ENCODE measurements at regions not wholly inside any gene's neighbourhood (a gene's known extent, or its start where the extent isn't known, plus 50 kb on each side); places are given as distances from the start of the nearest gene placed in this dataset.

GRCh38 chr9:99749641-99750040 lies 72.0 kb upstream of the NR4A3 start:
- Histone ChIP-seq H3K18ac (ENCODE audit: extremely low read depth, low read length) (no peak overlapping the region), H4K8ac (ENCODE audit: extremely low read depth, insufficient read depth, low read length) (no peak overlapping the region), H3K4me2 (ENCODE audit: insufficient read depth in 1 of 2, low read depth in 2 of 2, low read length in 2 of 2) (no peak overlapping the region), H4K20me1 (replicated peaks in 1 of 2; ENCODE audit: control insufficient read depth in 1 of 2, insufficient read depth in 2 of 2, low read length in 2 of 2) (no peaks in the 10 kb centered on the region), H3K56ac (replicated peaks; ENCODE audit: insufficient read length, low read depth, low read length) (no peak overlapping the region), H2BK15ac (ENCODE audit: low read length) (no peak overlapping the region), H3K79me1 (ENCODE audit: low read depth, low read length) (no peaks in the 10 kb centered on the region), H3K9ac (replicated peaks in 1 of 4; ENCODE audit: extremely low read depth in 1 of 4, low read depth in 3 of 4, low read length in 3 of 4) (no peak overlapping the region), H4K5ac (ENCODE audit: insufficient read length, low read depth, low read length) (no peak overlapping the region), H2AFZ (ENCODE audit: low read length) (no peak overlapping the region), H3K23me2 (ENCODE audit: low read depth, low read length) (no peaks in the 10 kb centered on the region), H3K79me2 (ENCODE audit: control insufficient read depth in 1 of 2, insufficient read depth in 2 of 2, low read length in 2 of 2) (no peaks in the 10 kb centered on the region), H3K36me3 (ENCODE audit: control insufficient read depth in 2 of 4, insufficient read depth in 4 of 4, low read length in 3 of 4) (no peaks in the 10 kb centered on the region), H3K27ac (ENCODE audit: low read depth, low read length) (no peak overlapping the region), H2BK12ac (ENCODE audit: low read depth, low read length) (no peak overlapping the region), H3K14ac (ENCODE audit: insufficient read length) (no peak overlapping the region), H2AK5ac (ENCODE audit: low read depth, low read length) (no peak overlapping the region), H3K9me3 (ENCODE audit: insufficient read depth in 2 of 2, low read depth in 1 of 2, low read length in 1 of 2) (no peaks in the 10 kb centered on the region), H3K27me3 (replicated peaks in 1 of 4; ENCODE audit: control insufficient read depth in 3 of 4, extremely low read depth in 1 of 4, insufficient read depth in 3 of 4, low read length in 3 of 4) (no peaks in the 10 kb centered on the region), H2BK20ac (ENCODE audit: low read length) (no peak overlapping the region), H3K23ac (ENCODE audit: insufficient read length) (no peak overlapping the region), H3K4ac (replicated peaks; ENCODE audit: insufficient read length, low read depth, low read length) (no peak overlapping the region), H2BK5ac (ENCODE audit: low read depth, low read length) (no peak overlapping the region), H2BK120ac (replicated peaks; ENCODE audit: low read depth, low read length) (no peak overlapping the region), H3K4me1 (replicated peaks in 1 of 4; ENCODE audit: control insufficient read depth in 3 of 4, insufficient read depth in 4 of 4, low read length in 3 of 4) (peaks cover 0 to 4% (median 0%) of the 10 kb centered on the region in 4 experiments; a peak in 2 of 7 replicates), H3K4me3 (ENCODE audit: extremely low read depth in 1 of 4, insufficient read depth in 2 of 4, low read depth in 3 of 4, low read length in 4 of 4) (no peak overlapping the region), H4K91ac (replicated peaks; ENCODE audit: insufficient read length, low read length) (no peak overlapping the region)
- WGBS, 2 experiments (ENCODE audit: extremely low coverage in 1 of 2, insufficient coverage in 1 of 2, insufficient read length in 1 of 2, insufficient replicate concordance in 2 of 2, low coverage in 1 of 2, low lambda C conversion rate in 2 of 2, missing lambda C conversion rate in 1 of 2): 88% methylated on average over 5 of the region's 5 CpGs; no CpG with 5 or more reads in 1 of the 2 experiments
- DNase-seq (ENCODE audit: low read depth in 1 of 2, low spot score in 2 of 2): no peak
- ChIA-PET CTCF (ENCODE audit: partially characterized antibody) (interaction anchor here (0.9 kb wide), 1 partner anchor 444 kb away, joined by 3 read pairs; no protein-coding TSS in a partner anchor), POLR2A (ENCODE audit: partially characterized antibody) (interaction anchor here (1.5 kb wide), 1 partner anchor 21 kb away, joined by 3 read pairs; no protein-coding TSS in a partner anchor)
- no peak for FAIRE-seq
- TF ChIP-seq RNF2 (IDR thresholded peaks at IDR 0.05; ENCODE audit: borderline replicate concordance, low read depth, low read length, missing control alignments, poor library complexity, severe bottlenecking): no peak
- TF ChIP-seq EZH2 (IDR thresholded peaks at IDR 0.05; ENCODE audit: low read depth, low read length, severe bottlenecking): no peak
- no peak for TF ChIP-seq CREB1 (IDR thresholded peaks at IDR 0.05)
- TF ChIP-seq CHD2 (IDR thresholded peaks at IDR 0.05; ENCODE audit: low read length): no peak
- no peak for TF ChIP-seq CBX8 (IDR thresholded peaks at IDR 0.05; ENCODE audit: borderline replicate concordance, low read depth, low read length)
- TF ChIP-seq SAP30 (IDR thresholded peaks at IDR 0.05; ENCODE audit: insufficient read depth, insufficient replicate concordance, low read length): no peak
- TF ChIP-seq BCL11A (IDR thresholded peaks at IDR 0.05; ENCODE audit: low read depth in 2 of 2, low read length in 2 of 2): no peak
- TF ChIP-seq, protein P1, sequence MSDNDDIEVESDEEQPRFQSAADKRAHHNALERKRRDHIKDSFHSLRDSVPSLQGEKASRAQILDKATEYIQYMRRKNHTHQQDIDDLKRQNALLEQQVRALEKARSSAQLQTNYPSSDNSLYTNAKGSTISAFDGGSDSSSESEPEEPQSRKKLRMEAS (IDR thresholded peaks at IDR 0.05): no peak
- no peak for TF ChIP-seq SP2 (IDR thresholded peaks at IDR 0.05; ENCODE audit: low read length)
- TF ChIP-seq GABPA (IDR thresholded peaks at IDR 0.05; ENCODE audit: borderline replicate concordance, insufficient read depth, low read length): no peak
- TF ChIP-seq JUND (IDR thresholded peaks at IDR 0.05; ENCODE audit: low read length): no peak
- no peak for TF ChIP-seq SP4 (IDR thresholded peaks at IDR 0.05; ENCODE audit: low read length)
- TF ChIP-seq RXRA (IDR thresholded peaks at IDR 0.05; ENCODE audit: insufficient read depth, low read depth, low read length): no peak
